ENCODE measurements at regions not wholly inside any gene's neighbourhood (a gene's known extent, or its start where the extent isn't known, plus 50 kb on each side); places are given as distances from the start of the nearest gene placed in this dataset.

- TF ChIP-seq TAF1 (IDR thresholded peaks at IDR 0.05; ENCODE audit: low read depth, low read length), result no peak
- no peak for TF ChIP-seq POLR2AphosphoS5 (IDR thresholded peaks at IDR 0.05; ENCODE audit: low read depth, low read length)
- TF ChIP-seq POLR2A (IDR thresholded peaks at IDR 0.05; ENCODE audit: low read depth, low read length), result no peak
Observed at GRCh38 chr1:87791931-87792740, 463.5 kb downstream of the LMO4 start.
